Central memory CD4-positive, alpha-beta T cell (primary cell): ENCODE measurements at regions not wholly inside any gene's neighbourhood (a gene's known extent, or its start where the extent isn't known, plus 50 kb on each side); places are given as distances from the start of the nearest gene placed in this dataset.
"Not testable (repeated sequence)": the region's sequence is repeated elsewhere in the genome, so short reads cannot be mapped to it uniquely, and the experiment has no call there.

Source experiments
- DNase-seq: peaks from one replicate; pipeline ENCODE4 v3.0.0; 2022

DNA sequence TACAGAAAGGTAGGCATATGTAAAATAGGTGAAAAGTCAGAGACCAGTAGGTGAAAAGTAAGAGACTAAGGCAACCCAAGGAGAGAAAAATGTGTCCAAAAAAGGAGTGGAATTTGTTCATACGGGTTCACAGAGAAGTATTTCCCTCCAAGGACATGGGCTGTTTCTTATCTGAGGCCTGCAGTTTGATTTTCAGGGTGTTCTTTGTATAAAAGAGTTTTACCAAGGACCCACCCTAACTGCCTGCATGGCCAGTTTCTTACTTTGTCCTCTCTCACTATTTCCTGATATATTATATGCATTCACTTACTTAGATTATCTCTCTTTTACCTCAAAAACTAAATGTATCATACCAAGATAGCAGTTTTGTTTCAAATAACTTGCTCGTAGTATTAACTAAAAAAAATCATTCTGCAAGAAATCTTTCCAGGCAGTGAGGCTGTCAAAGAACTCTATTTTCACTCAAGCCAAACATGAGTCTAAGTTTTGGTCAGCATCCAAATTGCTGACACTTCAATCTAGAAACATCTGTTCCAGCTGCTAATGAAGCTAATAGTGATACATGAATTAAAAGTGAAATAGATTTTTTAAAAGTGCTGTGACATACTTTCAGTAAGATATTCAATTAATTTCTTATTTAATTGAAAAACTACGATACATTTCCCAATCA, 141.4 kb upstream of the SGCG start:
- DNase-seq: no peak

GRCh38 chr13:23042181-23042580, 138.6 kb upstream of the SGCG start:
- DNase-seq: no peak

- no peak for DNase-seq
Observed at GRCh38 chr13:23044906-23045305, 135.9 kb upstream of the SGCG start.

DNA sequence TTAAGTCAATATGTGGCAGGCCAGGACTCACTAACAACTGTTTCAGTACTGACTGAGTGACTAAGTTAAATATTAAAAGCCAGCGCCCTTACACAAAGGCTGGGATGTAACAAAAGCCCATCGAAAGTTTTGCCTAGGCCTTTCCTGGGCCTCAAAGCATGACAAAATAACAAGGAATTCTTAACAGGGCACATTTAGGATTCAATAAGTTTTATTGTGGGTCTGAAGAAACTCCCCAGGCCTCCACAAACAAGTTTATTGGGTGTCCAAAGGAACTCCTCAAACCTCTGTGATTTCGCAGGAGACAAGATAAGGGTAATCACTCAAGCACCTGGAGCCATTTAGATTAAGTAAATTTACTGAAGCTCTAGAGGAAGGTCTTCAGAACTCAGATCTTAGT, 130.7 kb upstream of the SGCG start:
- no peak for DNase-seq

GRCh38 chr13:23053711-23054110, 127.1 kb upstream of the SGCG start:
- not testable (repeated sequence) for DNase-seq

DNA sequence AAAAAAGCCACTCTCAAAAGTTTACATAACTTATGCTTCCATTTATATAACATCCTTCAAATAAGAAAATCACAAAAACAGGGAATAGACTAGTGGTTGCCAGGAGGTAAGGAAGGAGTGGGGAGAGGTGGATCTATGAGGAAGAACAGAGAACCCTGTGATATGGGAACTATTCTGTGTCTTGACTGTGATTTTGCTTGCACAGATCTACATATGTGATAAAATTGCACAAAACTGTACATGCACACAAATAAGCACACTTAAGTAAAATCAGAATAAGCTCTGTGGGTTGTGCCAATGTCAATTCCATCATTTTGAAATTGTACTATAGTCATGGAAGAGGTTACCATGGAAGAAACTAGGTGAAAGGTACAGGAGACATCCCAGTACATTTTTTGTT, 121.6 kb upstream of the SGCG start:
- no peak for DNase-seq

DNA sequence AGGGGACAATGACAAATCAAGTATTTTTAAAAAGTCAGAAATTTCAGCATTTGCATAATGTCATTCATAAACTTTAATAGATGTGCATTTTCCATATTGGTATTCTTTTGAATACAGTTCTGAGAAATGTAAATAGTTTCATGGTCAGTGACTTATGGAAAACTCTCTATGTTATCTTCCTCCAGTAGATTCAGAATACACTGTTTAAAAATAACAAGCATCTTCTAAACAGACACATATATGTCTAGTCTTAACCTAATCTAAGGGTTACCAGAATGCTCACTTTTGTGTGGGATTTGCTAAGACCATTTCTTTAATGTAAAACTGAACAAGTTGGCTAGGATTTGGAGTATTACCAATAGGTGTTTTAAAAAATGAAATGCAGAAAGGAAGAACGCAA, 119.8 kb upstream of the SGCG start:
- DNase-seq: no peak

- no peak for DNase-seq
Observed at GRCh38 chr13:23067129-23067528, 113.7 kb upstream of the SGCG start.

DNA sequence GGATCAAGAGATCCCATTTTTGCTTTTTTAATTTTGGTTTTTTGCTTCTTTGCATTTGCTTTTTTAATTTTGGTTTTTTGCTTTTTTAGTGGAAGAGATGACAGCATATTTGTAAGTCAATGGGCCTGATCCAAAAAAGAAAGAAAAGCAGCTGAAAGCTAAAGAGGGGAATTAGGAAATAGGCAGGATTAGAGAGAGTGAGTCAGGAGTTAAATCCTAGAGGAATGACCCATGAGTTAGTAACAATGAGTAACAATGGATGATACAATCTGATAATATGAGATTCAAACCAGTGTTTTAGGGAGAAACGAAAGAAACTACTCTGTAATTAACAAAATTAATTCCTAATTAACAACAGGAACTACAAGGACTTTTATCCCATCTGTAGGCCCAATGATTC, 111.2 kb upstream of the SGCG start:
- no peak for DNase-seq

- no peak for DNase-seq
Observed at GRCh38 chr13:23074075-23074828, 106.5 kb upstream of the SGCG start.

DNA sequence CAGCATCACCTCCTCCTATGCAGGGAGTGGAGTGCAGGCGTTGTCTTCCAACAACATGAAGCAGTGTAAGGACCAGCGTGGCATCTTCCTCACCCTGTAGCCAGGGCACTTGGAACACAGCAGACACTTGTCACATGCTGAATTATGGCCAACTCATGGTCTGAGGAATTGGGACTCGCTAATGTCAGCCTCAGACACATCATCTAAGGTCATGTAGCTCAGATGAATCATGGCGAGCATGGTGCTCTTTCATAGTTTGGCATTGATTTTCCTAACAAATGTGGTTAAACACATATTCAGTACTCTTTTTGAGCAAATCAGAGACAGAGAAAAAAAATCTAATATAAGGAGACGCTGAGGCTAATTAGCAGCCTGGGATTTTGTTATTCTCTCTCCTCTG, 99.6 kb upstream of the SGCG start:
- DNase-seq: no peak

DNA sequence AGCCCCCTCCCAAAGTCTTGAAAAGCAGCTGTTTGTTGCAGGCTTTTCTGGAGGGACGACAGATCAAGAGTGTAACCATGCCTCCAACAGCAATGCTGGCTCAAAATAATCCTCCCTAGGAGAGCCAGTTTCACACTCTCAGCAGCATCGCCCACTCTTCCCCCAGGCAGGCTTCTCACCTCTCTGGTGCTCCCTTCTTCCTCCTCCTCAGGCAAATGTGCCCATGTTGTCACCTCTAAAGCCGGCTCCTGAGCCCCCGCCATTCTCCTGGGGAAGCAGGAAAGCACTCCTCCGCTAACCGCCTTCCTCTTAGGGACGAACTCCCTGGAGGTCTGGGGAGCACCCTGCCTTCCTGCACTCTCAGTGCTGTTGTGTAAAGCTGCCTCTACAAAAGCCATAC, 98.9 kb upstream of the SGCG start:
- DNase-seq: no peak

DNA sequence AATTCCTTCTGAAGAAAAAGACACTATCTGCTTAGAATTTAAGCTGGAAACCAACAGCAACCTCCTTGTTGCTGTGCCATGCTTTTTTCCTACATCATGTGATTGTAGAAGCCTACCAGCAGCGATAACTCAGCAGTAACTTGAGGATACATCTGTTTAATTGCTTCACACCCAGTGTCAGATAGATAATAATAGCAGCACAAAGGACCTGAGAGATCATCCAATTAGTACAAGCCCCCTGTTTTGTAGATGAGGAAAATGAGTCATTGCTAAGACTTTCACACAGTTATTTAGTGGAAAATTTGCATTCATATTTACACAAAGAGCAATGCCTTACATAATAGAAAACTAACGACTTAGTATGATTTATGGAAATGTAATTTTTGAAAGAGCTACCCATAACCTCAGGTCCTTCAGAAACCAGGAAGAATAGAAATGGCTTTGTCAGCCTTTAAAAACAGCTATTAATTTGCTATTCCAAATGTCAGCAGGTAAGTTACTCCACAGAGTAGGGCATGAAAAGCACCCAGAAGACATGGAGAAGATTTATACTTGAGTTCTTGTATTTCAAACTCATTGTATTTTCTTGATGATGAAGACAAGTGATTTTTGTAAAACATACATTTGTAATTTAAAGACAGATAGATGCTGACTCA, 93.7 kb upstream of the SGCG start:
- no peak for DNase-seq

GRCh38 chr13:23087880-23088279, 92.9 kb upstream of the SGCG start:
- no peak for DNase-seq

DNA sequence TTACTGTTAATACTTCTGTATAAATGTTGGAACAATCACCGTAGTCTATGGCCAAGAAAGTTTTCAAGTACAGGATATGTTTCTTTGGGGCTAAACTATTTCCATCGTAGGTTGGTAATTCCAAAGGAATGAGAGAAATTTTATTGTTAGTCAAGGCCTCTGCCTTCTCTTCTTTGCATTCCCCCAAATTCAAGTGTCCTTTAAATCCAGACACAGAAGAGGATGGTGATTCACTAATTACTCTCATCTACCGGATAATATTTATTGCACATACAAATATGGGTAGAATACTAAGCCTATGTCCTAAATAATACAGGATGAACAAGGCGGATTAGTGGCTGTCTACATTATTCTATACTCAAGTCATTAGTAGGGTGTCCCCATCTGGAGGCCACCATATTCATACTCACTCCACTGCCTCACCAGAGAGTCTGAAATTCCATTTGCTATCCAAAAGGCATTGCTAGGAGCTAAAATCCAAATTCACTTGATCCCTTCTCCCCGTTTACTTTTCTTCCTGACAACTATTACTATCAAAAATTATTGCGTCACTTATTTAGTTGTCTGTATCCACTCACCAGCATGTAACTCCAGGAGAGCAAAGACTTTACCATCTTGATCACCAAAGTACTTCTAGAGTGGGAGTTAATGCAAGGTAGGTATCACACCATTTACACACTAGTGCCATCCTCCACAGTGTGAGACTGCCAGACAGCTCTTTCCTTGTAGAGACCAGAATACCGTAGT, 82.4 kb upstream of the SGCG start:
- DNase-seq: no peak

DNA sequence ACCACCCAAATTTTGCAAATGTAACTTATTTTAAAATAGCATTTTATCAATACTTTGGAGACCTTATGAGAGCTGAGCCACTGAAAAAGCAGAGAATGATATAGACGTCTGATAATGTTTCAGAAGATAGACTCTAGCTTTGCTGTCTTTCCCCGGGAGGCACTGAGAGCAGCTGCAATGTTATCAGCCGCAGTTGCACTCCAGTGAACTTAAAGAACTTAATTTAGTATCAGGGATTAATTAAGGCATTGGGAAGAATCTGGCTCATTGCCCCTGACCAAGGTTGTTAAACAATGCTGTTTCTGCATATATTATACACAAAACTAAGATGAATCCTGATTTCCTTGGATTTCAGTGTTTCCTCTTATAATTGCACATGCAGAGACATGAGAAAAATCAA, 75.7 kb upstream of the SGCG start:
- DNase-seq: no peak

- DNase-seq: no peak
Observed at GRCh38 chr13:23107665-23108064, 73.1 kb upstream of the SGCG start.

GRCh38 chr13:23119131-23119530, 61.6 kb upstream of the SGCG start:
- no peak for DNase-seq

- DNase-seq: not testable (repeated sequence)
Observed at GRCh38 chr13:23127540-23127939, 53.2 kb upstream of the SGCG start.

GRCh38 chr13:23129331-23129730, 51.4 kb upstream of the SGCG start:
- no peak for DNase-seq
